IMR-90 (cell line): ENCODE measurements at regions not wholly inside any gene's neighbourhood (a gene's known extent, or its start where the extent isn't known, plus 50 kb on each side); places are given as distances from the start of the nearest gene placed in this dataset.

Source experiments
- ATAC-seq: fragments of 200-7000 bp; cut with Tn5 transposase; 2 replicates; pipeline ENCODE4 v1.9.1; 2020; ENCODE audit warnings: low read depth, mild to moderate bottlenecking, moderate library complexity
- BruUV-seq: library from RNA; stranded (reverse); fragments of 400-500 nt; replicated peaks from 2 replicates; lab custom pipeline; 2021; lab: Mats Ljungman, UMichigan
- CTCF ChIA-PET: fragments of 300-600 bp; formaldehyde crosslinking; extraction: SDS; loops from one replicate; lab custom pipeline; 2021; ENCODE audit warnings: antibody characterized with exemption; lab: Yijun Ruan, JAX
- POLR2A ChIA-PET: fragments of 300-600 bp; sonication (Branson Sonifier 250); formaldehyde crosslinking; loops from one replicate; lab custom pipeline; 2022; ENCODE audit warnings: antibody characterized with exemption; ENCODE audit not compliant: unreplicated experiment; lab: Charles Lee
- DNase-seq: peaks from one replicate; pipeline ENCODE4 v3.0.0; 2013
- H2AFZ ChIP-seq: replicated peaks from 2 replicates; pipeline ENCODE3; 2013; ENCODE audit warnings: low read length, mild to moderate bottlenecking; ENCODE audit not compliant: poor library complexity
- H2AK5ac ChIP-seq: 2 replicates; pipeline ENCODE4 v1.6.1; 2013; ENCODE audit warnings: low read depth, low read length, inconsistent platforms
- H2AK9ac ChIP-seq: replicated peaks from 2 replicates; pipeline ENCODE3; 2013; ENCODE audit warnings: mild to moderate bottlenecking, low read depth, low read length, moderate library complexity; ENCODE audit not compliant: poor library complexity
- H2BK120ac ChIP-seq: 2 replicates; pipeline ENCODE4 v1.6.1; 2013; ENCODE audit warnings: low read depth, low read length, inconsistent platforms
- H2BK15ac ChIP-seq: 3 replicates; pipeline ENCODE4 v1.6.1; 2013; ENCODE audit warnings: low read depth, low read length, inconsistent platforms
- H2BK20ac ChIP-seq: 2 replicates; pipeline ENCODE4 v1.6.1; 2013; ENCODE audit warnings: low read depth, mild to moderate bottlenecking, inconsistent platforms, low read length, moderate library complexity
- H2BK5ac ChIP-seq: 2 replicates; pipeline ENCODE4 v1.6.1; 2013; ENCODE audit warnings: mild to moderate bottlenecking, low read depth, low read length, inconsistent platforms; ENCODE audit not compliant: poor library complexity, severe bottlenecking
- H3K14ac ChIP-seq: replicated peaks from 2 replicates; pipeline ENCODE4 v1.6.1; 2013; ENCODE audit warnings: low read depth, low read length, inconsistent platforms
- H3K18ac ChIP-seq: 2 replicates; pipeline ENCODE4 v1.6.1; 2013; ENCODE audit warnings: low read depth, low read length, control low read depth
- H3K23ac ChIP-seq: 2 replicates; pipeline ENCODE4 v1.6.1; 2013; ENCODE audit warnings: low read depth, low read length, inconsistent platforms
- H3K27ac ChIP-seq: 2 replicates; pipeline ENCODE4 v1.5.1; 2013; ENCODE audit warnings: mild to moderate bottlenecking, control low read depth, low read length; ENCODE audit not compliant: insufficient read depth
- H3K27me3 ChIP-seq: 2 replicates; pipeline ENCODE4 v1.6.1; 2013; ENCODE audit warnings: low read length; ENCODE audit not compliant: control insufficient read depth, insufficient read depth
- H3K36me3 ChIP-seq: 2 replicates; pipeline ENCODE4 v1.6.1; 2013; ENCODE audit warnings: low read length, mixed read lengths; ENCODE audit not compliant: control insufficient read depth, insufficient read depth
- H3K4ac ChIP-seq: 2 replicates; pipeline ENCODE4 v1.6.1; 2013; ENCODE audit warnings: low read depth, low read length, inconsistent platforms
- H3K4me1 ChIP-seq: 2 replicates; pipeline ENCODE4 v1.6.1; 2013; ENCODE audit warnings: low read length, mixed read lengths; ENCODE audit not compliant: control insufficient read depth, insufficient read depth
- H3K4me2 ChIP-seq: 2 replicates; pipeline ENCODE4 v1.6.1; 2013; ENCODE audit warnings: low read depth, mild to moderate bottlenecking, control low read depth, low read length, moderate library complexity
- H3K4me3 ChIP-seq: 2 replicates; pipeline ENCODE4 v1.5.1; 2013; ENCODE audit warnings: low read depth, mild to moderate bottlenecking, control low read depth, low read length, moderate library complexity; ENCODE audit not compliant: insufficient read depth
- H3K56ac ChIP-seq: 2 replicates; pipeline ENCODE4 v1.6.1; 2013; ENCODE audit warnings: low read length, inconsistent platforms; ENCODE audit not compliant: insufficient read depth; ENCODE audit errors: extremely low read depth
- H3K79me1 ChIP-seq, 2 experiments: 2 replicates each; pipeline ENCODE4 v1.6.1; 2013; ENCODE audit warnings: low read length in 2 of 2, inconsistent platforms in 1 of 2, low read depth in 1 of 2
- H3K9ac ChIP-seq: 2 replicates; pipeline ENCODE4 v1.6.1; 2013; ENCODE audit warnings: low read depth, low read length, control low read depth
- H3K9me1 ChIP-seq: 2 replicates; pipeline ENCODE4 v1.6.1; 2013; ENCODE audit warnings: low read length, inconsistent platforms; ENCODE audit not compliant: insufficient read depth
- H3K9me3 ChIP-seq: 2 replicates; pipeline ENCODE4 v1.6.1; 2013; ENCODE audit warnings: low read length; ENCODE audit not compliant: control insufficient read depth, insufficient read depth
- H4K20me1 ChIP-seq: 2 replicates; pipeline ENCODE4 v1.6.1; 2013; ENCODE audit warnings: low read length, inconsistent platforms; ENCODE audit not compliant: insufficient read depth
- H4K5ac ChIP-seq: 2 replicates; pipeline ENCODE4 v1.6.1; 2013; ENCODE audit warnings: mild to moderate bottlenecking, low read depth, low read length, control low read depth
- H4K8ac ChIP-seq, 2 experiments: 2 replicates each; pipeline ENCODE4 v1.6.1; 2013; ENCODE audit warnings: low read depth in 2 of 2, low read length in 2 of 2, control low read depth in 1 of 2, inconsistent platforms in 1 of 2
- H4K91ac ChIP-seq: 2 replicates; pipeline ENCODE4 v1.6.1; 2013; ENCODE audit warnings: low read depth, low read length, inconsistent platforms; ENCODE audit not compliant: insufficient read depth
- BHLHE40 ChIP-seq: fragments of 150-350 bp; IDR thresholded peaks from 2 replicates; pipeline ENCODE4 v1.6.1; 2016; ENCODE audit warnings: mild to moderate bottlenecking, low read depth, low read length
- CEBPB ChIP-seq: IDR thresholded peaks from 2 replicates; pipeline ENCODE4 v1.6.1; 2012; ENCODE audit warnings: low read depth, low read length, improper control_type of control experiment
- CHD1 ChIP-seq: IDR thresholded peaks from 2 replicates; pipeline ENCODE4 v1.6.1; 2012; ENCODE audit warnings: low read depth, low read length, improper control_type of control experiment
- FOS ChIP-seq: fragments of 150-350 bp; IDR thresholded peaks from 2 replicates; pipeline ENCODE4 v1.6.1; 2016; ENCODE audit warnings: low read depth, low read length
- MAZ ChIP-seq: IDR thresholded peaks from 2 replicates; pipeline ENCODE4 v1.6.1; 2012; ENCODE audit warnings: low read depth, mild to moderate bottlenecking, low read length, improper control_type of control experiment, moderate library complexity, borderline replicate concordance
- NFE2L2 ChIP-seq: fragments of 150-350 bp; IDR thresholded peaks from 2 replicates; pipeline ENCODE4 v1.6.1; 2016; ENCODE audit warnings: low read depth, mild to moderate bottlenecking, low read length
- POLR2A ChIP-seq: IDR thresholded peaks from 2 replicates; pipeline ENCODE4 v1.6.1; 2012; ENCODE audit warnings: mild to moderate bottlenecking, low read depth, low read length
- RAD21 ChIP-seq: IDR thresholded peaks from 2 replicates; pipeline ENCODE4 v1.6.1; 2012; ENCODE audit warnings: low read length, improper control_type of control experiment
- RCOR1 ChIP-seq: IDR thresholded peaks from 2 replicates; pipeline ENCODE4 v1.6.1; 2012; ENCODE audit warnings: mild to moderate bottlenecking, low read length, improper control_type of control experiment; ENCODE audit not compliant: insufficient replicate concordance
- WGBS, 2 experiments: methylation state at CpG; one replicate each; pipeline versions ENCODE4 v1.1.5 to v1.1.7; 2013; ENCODE audit warnings: missing lambda C conversion rate in 2 of 2; ENCODE audit not compliant: insufficient read length in 1 of 2; ENCODE audit errors: extremely low coverage in 2 of 2; 5-methylcytosine and 5-hydroxymethylcytosine counted together
- dilution Hi-C: fragments of 300-500 bp; cut with HindIII; formaldehyde crosslinking; loops from one replicate; pipeline ENCODE4 v1.14.3; 2018; ENCODE audit warnings: low sequenced_read_pairs; ENCODE audit not compliant: unreplicated experiment
- in situ Hi-C: fragments of 300-500 bp; cut with MboI; formaldehyde crosslinking; loops from 3 replicates; pipeline ENCODE4 v1.14.3; 2019; ENCODE audit warnings: low sequenced_read_pairs, inconsistent platforms, mixed read lengths
- intact Hi-C: fragments of 100-400 bp; cut with micrococcal nuclease; formaldehyde crosslinking; loops from 2 replicates; pipeline ENCODE4 v1.10.0; 2022
- TF ChIP-seq, protein P1 (sequence below): fragments of 150-350 bp; IDR thresholded peaks from 2 replicates; pipeline ENCODE4 v1.6.1; 2016; ENCODE audit warnings: low read depth, mild to moderate bottlenecking, low read length, moderate library complexity, borderline replicate concordance
- TF ChIP-seq, protein P2 (sequence below): conservative IDR thresholded peaks from 2 replicates; pipeline ENCODE4 v1.5.1; 2012; ENCODE audit warnings: mild to moderate bottlenecking, low read depth, low read length, improper control_type of control experiment

DNA sequence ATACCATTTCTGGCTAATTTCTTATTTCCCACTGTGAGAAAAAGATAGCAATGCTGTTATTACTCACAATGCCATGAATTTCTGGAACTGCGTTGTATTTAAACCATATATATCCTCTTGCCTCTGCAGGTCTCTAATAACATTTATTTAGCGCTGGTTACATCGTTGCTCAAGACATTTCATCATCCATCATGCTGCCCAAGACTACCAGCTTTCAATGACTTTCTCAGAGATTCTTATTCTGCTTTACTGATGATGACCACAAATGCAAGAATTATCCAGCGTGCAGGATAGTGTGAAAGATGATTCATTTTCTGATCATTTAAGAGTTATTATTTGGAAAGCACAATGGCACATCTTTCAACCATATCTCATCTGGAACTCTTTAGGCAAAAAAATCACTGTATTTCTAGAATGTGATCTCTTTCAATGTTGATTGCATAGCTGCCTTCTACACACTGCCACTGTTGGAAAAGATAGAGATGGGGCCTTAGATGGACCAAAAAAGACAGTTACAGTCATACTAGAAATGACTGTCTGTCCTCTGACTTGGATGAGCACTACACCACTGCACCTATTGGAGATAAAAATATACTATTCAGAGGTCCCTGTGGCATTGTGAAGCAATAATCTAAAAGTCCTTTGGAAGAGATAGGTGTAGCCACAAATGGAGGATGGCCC, 716.1 kb downstream of the NSUN3 start:
- H3K79me1 ChIP-seq: no peaks in the 10 kb centered on the region
- POLR2A ChIA-PET: no interaction called here
- dilution Hi-C loops (no loop called here), in situ Hi-C loops (no loop called here), intact Hi-C loops (no loop called here)
- H3K9me3 ChIP-seq: peaks cover 1% of the 10 kb centered on the region
- no peaks in the 10 kb centered on the region for H3K36me3 ChIP-seq
- DNase-seq (no peak), ATAC-seq (no peak)
- H2AK5ac ChIP-seq: no peak overlapping the region
- no peak overlapping the region for H4K5ac ChIP-seq
- H2AK9ac ChIP-seq: no peak overlapping the region
- H3K14ac ChIP-seq: no peak overlapping the region
- no peak overlapping the region for H3K4me2 ChIP-seq
- H2BK120ac ChIP-seq: no peak overlapping the region
- H2AFZ ChIP-seq: no peak overlapping the region
- no peak overlapping the region for H4K8ac ChIP-seq
- no peaks in the 10 kb centered on the region for H4K20me1 ChIP-seq
- TF ChIP-seq CEBPB: no peak
- TF ChIP-seq RAD21: no peak
- TF ChIP-seq MAZ: no peak
- TF ChIP-seq RCOR1: no peak
- no peak for TF ChIP-seq FOS
- TF ChIP-seq, protein P1, sequence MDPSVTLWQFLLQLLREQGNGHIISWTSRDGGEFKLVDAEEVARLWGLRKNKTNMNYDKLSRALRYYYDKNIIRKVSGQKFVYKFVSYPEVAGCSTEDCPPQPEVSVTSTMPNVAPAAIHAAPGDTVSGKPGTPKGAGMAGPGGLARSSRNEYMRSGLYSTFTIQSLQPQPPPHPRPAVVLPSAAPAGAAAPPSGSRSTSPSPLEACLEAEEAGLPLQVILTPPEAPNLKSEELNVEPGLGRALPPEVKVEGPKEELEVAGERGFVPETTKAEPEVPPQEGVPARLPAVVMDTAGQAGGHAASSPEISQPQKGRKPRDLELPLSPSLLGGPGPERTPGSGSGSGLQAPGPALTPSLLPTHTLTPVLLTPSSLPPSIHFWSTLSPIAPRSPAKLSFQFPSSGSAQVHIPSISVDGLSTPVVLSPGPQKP: no peak
- no peak for TF ChIP-seq BHLHE40
- TF ChIP-seq POLR2A: no peak
- TF ChIP-seq NFE2L2: no peak
- no peak for TF ChIP-seq CHD1
- TF ChIP-seq, protein P2, sequence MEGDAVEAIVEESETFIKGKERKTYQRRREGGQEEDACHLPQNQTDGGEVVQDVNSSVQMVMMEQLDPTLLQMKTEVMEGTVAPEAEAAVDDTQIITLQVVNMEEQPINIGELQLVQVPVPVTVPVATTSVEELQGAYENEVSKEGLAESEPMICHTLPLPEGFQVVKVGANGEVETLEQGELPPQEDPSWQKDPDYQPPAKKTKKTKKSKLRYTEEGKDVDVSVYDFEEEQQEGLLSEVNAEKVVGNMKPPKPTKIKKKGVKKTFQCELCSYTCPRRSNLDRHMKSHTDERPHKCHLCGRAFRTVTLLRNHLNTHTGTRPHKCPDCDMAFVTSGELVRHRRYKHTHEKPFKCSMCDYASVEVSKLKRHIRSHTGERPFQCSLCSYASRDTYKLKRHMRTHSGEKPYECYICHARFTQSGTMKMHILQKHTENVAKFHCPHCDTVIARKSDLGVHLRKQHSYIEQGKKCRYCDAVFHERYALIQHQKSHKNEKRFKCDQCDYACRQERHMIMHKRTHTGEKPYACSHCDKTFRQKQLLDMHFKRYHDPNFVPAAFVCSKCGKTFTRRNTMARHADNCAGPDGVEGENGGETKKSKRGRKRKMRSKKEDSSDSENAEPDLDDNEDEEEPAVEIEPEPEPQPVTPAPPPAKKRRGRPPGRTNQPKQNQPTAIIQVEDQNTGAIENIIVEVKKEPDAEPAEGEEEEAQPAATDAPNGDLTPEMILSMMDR: no peak
- no peak overlapping the region for H3K4me3 ChIP-seq
- no peak overlapping the region for H4K91ac ChIP-seq
- no peaks in the 10 kb centered on the region for H3K27me3 ChIP-seq
- CTCF ChIA-PET: interaction anchor here (0.7 kb wide), 1 partner anchor 46 kb away, joined by 3 read pairs; no protein-coding TSS in a partner anchor
- no peak overlapping the region for H3K4ac ChIP-seq
- H3K56ac ChIP-seq: no peak overlapping the region
- BruUV-seq: no TSS peak
- H3K9ac ChIP-seq: no peak overlapping the region
- no peak overlapping the region for H2BK15ac ChIP-seq
- no peak overlapping the region for H2BK5ac ChIP-seq
- H2BK20ac ChIP-seq: no peak overlapping the region
- H3K4me1 ChIP-seq: no peaks in the 10 kb centered on the region
- H3K18ac ChIP-seq: no peak overlapping the region
- no peak overlapping the region for H3K27ac ChIP-seq
- H3K9me1 ChIP-seq: no peaks in the 10 kb centered on the region
- WGBS, 2 experiments: no CpG with 5 or more reads among the region's 4 CpGs
- no peak overlapping the region for H3K23ac ChIP-seq
